HepG2 (cell line): ENCODE measurements at regions not wholly inside any gene's neighbourhood (a gene's known extent, or its start where the extent isn't known, plus 50 kb on each side); places are given as distances from the start of the nearest gene placed in this dataset.

ENCODE experiments used
- ZNF180 ChIP-seq: sonication (generic); formaldehyde crosslinking; IDR thresholded peaks from 2 replicates; pipeline ENCODE4 v1.4.0; 2020; ENCODE audit warnings: low read depth, missing genetic modification reagents, borderline replicate concordance
- ZNF674 ChIP-seq: sonication (generic); formaldehyde crosslinking; IDR thresholded peaks from 2 replicates; pipeline ENCODE4 v1.5.0; 2020; ENCODE audit warnings: low read depth, mild to moderate bottlenecking, missing genetic modification reagents
- TF ChIP-seq, protein P1 (sequence below): sonication (generic); formaldehyde crosslinking; IDR thresholded peaks from 2 replicates; pipeline ENCODE4 v1.4.0; 2020; ENCODE audit warnings: missing genetic modification reagents
- TF ChIP-seq, protein P2 (sequence below): sonication (generic); formaldehyde crosslinking; IDR thresholded peaks from 2 replicates; pipeline ENCODE4 v1.4.0; 2020; ENCODE audit warnings: mild to moderate bottlenecking, missing genetic modification reagents

GRCh38 chr3:80052271-80052670 lies 284.5 kb upstream of the ROBO1 start (continued):
- TF ChIP-seq, protein P1, sequence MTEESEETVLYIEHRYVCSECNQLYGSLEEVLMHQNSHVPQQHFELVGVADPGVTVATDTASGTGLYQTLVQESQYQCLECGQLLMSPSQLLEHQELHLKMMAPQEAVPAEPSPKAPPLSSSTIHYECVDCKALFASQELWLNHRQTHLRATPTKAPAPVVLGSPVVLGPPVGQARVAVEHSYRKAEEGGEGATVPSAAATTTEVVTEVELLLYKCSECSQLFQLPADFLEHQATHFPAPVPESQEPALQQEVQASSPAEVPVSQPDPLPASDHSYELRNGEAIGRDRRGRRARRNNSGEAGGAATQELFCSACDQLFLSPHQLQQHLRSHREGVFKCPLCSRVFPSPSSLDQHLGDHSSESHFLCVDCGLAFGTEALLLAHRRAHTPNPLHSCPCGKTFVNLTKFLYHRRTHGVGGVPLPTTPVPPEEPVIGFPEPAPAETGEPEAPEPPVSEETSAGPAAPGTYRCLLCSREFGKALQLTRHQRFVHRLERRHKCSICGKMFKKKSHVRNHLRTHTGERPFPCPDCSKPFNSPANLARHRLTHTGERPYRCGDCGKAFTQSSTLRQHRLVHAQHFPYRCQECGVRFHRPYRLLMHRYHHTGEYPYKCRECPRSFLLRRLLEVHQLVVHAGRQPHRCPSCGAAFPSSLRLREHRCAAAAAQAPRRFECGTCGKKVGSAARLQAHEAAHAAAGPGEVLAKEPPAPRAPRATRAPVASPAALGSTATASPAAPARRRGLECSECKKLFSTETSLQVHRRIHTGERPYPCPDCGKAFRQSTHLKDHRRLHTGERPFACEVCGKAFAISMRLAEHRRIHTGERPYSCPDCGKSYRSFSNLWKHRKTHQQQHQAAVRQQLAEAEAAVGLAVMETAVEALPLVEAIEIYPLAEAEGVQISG, result no peak
- TF ChIP-seq ZNF674 (CRISPR knock-in tag) (no peak), ZNF180 (CRISPR knock-in tag) (no peak)
- TF ChIP-seq, protein P2, sequence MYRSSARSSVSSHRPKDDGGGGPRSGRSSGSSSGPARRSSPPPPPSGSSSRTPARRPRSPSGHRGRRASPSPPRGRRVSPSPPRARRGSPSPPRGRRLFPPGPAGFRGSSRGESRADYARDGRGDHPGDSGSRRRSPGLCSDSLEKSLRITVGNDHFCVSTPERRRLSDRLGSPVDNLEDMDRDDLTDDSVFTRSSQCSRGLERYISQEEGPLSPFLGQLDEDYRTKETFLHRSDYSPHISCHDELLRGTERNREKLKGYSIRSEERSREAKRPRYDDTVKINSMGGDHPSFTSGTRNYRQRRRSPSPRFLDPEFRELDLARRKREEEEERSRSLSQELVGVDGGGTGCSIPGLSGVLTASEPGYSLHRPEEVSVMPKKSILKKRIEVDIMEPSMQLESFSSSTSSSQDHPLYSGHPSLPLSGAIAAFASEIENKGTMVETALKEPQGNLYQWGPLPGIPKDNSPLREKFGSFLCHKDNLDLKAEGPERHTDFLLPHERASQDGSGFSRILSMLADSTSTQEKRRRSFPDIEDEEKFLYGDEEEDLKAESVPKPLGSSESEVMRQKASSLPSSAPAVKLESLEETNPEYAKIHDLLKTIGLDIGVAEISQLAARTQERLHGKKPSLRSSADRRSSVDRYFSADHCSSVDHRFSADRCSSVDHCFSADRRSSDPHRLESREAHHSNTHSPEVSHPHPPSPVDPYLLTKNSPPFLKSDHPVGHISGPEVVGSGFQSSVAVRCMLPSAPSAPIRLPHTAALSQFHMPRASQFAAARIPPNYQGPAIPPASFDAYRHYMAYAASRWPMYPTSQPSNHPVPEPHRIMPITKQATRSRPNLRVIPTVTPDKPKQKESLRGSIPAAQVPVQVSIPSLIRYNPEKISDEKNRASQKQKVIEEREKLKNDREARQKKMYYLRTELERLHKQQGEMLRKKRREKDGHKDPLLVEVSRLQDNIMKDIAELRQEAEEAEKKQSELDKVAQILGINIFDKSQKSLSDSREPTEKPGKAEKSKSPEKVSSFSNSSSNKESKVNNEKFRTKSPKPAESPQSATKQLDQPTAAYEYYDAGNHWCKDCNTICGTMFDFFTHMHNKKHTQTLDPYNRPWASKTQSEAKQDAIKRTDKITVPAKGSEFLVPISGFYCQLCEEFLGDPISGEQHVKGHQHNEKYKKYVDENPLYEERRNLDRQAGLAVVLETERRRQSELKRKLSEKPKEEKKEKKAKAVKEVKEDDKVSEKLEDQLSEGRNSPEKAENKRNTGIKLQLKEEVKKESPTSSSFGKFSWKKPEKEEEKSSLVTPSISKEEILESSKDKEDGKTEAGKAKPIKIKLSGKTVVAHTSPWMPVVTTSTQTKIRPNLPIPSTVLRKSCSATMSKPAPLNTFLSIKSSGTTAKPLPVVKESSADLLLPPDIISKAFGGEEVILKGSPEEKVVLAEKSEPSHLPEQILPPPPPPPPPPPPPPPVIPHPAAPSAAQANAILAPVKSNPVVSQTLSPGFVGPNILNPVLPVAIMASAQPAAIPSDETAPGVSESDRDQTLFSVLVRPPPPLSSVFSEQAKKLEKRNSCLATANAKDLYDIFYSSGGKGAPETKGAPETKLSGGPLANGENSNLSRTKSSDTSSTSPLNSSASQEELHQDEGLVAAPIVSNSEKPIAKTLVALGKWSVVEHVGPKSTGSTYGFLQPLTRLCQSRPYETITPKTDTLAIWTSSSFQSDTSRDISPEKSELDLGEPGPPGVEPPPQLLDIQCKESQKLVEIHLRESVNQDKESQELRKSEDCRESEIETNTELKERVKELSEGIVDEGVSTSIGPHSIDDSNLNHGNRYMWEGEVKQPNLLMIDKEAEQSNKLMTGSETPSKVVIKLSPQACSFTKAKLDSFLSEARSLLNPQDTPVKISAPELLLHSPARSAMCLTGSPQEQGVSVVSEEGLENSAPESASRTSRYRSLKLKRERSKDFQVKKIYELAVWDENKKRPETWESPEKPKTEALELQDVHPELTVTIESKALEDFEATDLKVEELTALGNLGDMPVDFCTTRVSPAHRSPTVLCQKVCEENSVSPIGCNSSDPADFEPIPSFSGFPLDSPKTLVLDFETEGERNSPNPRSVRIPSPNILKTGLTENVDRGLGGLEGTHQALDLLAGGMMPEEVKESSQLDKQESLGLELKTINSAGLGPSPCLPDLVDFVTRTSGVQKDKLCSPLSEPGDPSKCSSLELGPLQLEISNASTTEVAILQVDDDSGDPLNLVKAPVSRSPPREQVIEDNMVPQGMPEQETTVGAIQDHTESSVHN (CRISPR knock-in tag), result no peak
- TF ChIP-seq, all 625 proteins: peak for 0
